ENCODE measurements at regions not wholly inside any gene's neighbourhood (a gene's known extent, or its start where the extent isn't known, plus 50 kb on each side); places are given as distances from the start of the nearest gene placed in this dataset.

GRCh38 chr2:49598231-49598630 is 443.9 kb upstream of the FSHR start:
- TF ChIP-seq CTCF (IDR thresholded peaks at IDR 0.05), result no peak
- TF ChIP-seq POLR2A (IDR thresholded peaks at IDR 0.05), result no peak
